Suprapubic skin (tissue), 4 donors: ENCODE measurements at regions not wholly inside any gene's neighbourhood (a gene's known extent, or its start where the extent isn't known, plus 50 kb on each side); places are given as distances from the start of the nearest gene placed in this dataset.

ENCODE experiments used
- DNase-seq, 2 donors: peaks; one replicate each; pipeline ENCODE4 v3.0.0-alpha.2; 2019; ENCODE audit warnings: low spot score in 2 of 2
- H3K27ac ChIP-seq: fragments of 200-600 bp; sonication (generic); one replicate; pipeline ENCODE4 v1.5.1; 2019
- H3K27me3 ChIP-seq: fragments of 200-600 bp; sonication (generic); one replicate; pipeline ENCODE4 v1.5.1; 2019
- H3K36me3 ChIP-seq: fragments of 200-600 bp; sonication (generic); one replicate; pipeline ENCODE4 v1.5.1; 2019
- H3K4me1 ChIP-seq: fragments of 200-600 bp; sonication (generic); one replicate; pipeline ENCODE4 v1.5.1; 2019
- H3K4me3 ChIP-seq: fragments of 200-600 bp; sonication (generic); one replicate; pipeline ENCODE4 v1.5.1; 2019; ENCODE audit warnings: mild to moderate bottlenecking
- H3K9me3 ChIP-seq: fragments of 200-600 bp; sonication (generic); one replicate; pipeline ENCODE4 v1.5.1; 2019
- EP300 ChIP-seq: sonication (generic); formaldehyde crosslinking; IDR thresholded peaks from one replicate; pipeline ENCODE4 v1.6.1; 2017; ENCODE audit warnings: antibody characterized with exemption
- POLR2A ChIP-seq, 2 donors: fragments of 450-650 bp; IDR thresholded peaks; one replicate each; pipeline ENCODE4 v1.6.1; 2017; ENCODE audit warnings: antibody characterized with exemption in 2 of 2, mild to moderate bottlenecking in 2 of 2, moderate library complexity in 2 of 2
- POLR2AphosphoS5 ChIP-seq, 3 donors: sonication (generic); formaldehyde crosslinking; IDR thresholded peaks; one replicate each; pipeline ENCODE4 v1.6.1; 2017; ENCODE audit warnings: antibody characterized with exemption in 3 of 3
- WGBS: methylation state at CpG from one replicate; pipeline ENCODE4 v1.1.5; 2018; 5-methylcytosine and 5-hydroxymethylcytosine counted together
- TF ChIP-seq, protein P1 (sequence below), 2 donors: fragments of 200-600 bp in 1 of 2; fragments of 450-650 bp in 1 of 2; sonication (generic) in 1 of 2; IDR thresholded peaks; one replicate each; pipeline ENCODE4 v1.5.1; 2016 to 2019; ENCODE audit warnings: antibody characterized with exemption in 2 of 2, mild to moderate bottlenecking in 1 of 2, moderate library complexity in 1 of 2

GRCh38 chr13:90968166-90968904 is 379.2 kb upstream of the MIR17HG start:
- no peaks in the 10 kb centered on the region for H3K27me3 ChIP-seq
- 27% methylated on average over 2 of the region's 2 CpGs for WGBS
- no peak overlapping the region for H3K27ac ChIP-seq
- TF ChIP-seq, protein P1, sequence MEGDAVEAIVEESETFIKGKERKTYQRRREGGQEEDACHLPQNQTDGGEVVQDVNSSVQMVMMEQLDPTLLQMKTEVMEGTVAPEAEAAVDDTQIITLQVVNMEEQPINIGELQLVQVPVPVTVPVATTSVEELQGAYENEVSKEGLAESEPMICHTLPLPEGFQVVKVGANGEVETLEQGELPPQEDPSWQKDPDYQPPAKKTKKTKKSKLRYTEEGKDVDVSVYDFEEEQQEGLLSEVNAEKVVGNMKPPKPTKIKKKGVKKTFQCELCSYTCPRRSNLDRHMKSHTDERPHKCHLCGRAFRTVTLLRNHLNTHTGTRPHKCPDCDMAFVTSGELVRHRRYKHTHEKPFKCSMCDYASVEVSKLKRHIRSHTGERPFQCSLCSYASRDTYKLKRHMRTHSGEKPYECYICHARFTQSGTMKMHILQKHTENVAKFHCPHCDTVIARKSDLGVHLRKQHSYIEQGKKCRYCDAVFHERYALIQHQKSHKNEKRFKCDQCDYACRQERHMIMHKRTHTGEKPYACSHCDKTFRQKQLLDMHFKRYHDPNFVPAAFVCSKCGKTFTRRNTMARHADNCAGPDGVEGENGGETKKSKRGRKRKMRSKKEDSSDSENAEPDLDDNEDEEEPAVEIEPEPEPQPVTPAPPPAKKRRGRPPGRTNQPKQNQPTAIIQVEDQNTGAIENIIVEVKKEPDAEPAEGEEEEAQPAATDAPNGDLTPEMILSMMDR (IDR thresholded peaks at IDR 0.05) = no peak
- TF ChIP-seq EP300 (no peak), POLR2A (IDR thresholded peaks at IDR 0.05) (no peak), POLR2AphosphoS5 (IDR thresholded peaks at IDR 0.05) (no peak)
- no peaks in the 10 kb centered on the region for H3K4me1 ChIP-seq
- no peaks in the 10 kb centered on the region for H3K9me3 ChIP-seq
- DNase-seq = no peak
- no peak overlapping the region for H3K4me3 ChIP-seq
- no peaks in the 10 kb centered on the region for H3K36me3 ChIP-seq

- H3K27ac ChIP-seq = no peak overlapping the region
- TF ChIP-seq, protein P1 (IDR thresholded peaks at IDR 0.05) = no peak
- TF ChIP-seq EP300 (no peak), POLR2AphosphoS5 (IDR thresholded peaks at IDR 0.05) (no peak), POLR2A (IDR thresholded peaks at IDR 0.05) (no peak)
Observed at GRCh38 chr13:90974249-90974975, 373.1 kb upstream of the MIR17HG start.

DNA sequence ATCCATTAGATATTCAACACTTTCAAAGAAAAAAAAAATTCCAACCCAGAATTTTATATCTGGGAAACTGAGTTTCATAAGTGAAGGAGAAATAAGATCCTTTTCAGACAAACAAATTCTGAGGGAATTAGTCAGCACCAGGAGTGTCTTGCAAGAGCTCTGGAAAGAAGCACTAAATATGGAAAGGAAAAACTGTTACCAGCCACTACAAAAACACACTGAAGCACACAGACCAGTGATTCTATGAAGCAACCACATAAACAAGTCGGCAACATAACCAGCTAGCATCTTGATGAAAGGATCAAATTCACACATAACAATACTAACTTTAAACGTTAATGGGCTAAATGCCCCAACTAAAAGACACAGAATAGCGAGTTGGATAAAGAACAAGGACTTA is 368.4 kb upstream of the MIR17HG start:
- H3K4me1 ChIP-seq = no peaks in the 10 kb centered on the region
- DNase-seq = no peak
- H3K36me3 ChIP-seq = no peaks in the 10 kb centered on the region
- no peak for TF ChIP-seq POLR2A (IDR thresholded peaks at IDR 0.05)
- TF ChIP-seq POLR2AphosphoS5 (IDR thresholded peaks at IDR 0.05) = no peak
- TF ChIP-seq, protein P1 (IDR thresholded peaks at IDR 0.05) = no peak
- no peak for TF ChIP-seq EP300
- H3K9me3 ChIP-seq = peaks cover 9% of the 10 kb centered on the region
- no peak overlapping the region for H3K27ac ChIP-seq
- WGBS = 93% methylated on average over 3 of the region's 3 CpGs
- H3K27me3 ChIP-seq = no peaks in the 10 kb centered on the region
- H3K4me3 ChIP-seq = no peak overlapping the region

More at GRCh38 chr13:90974249-90974975, 373.1 kb upstream of the MIR17HG start:
- Histone ChIP-seq H3K4me3 (no peak overlapping the region), H3K27me3 (no peaks in the 10 kb centered on the region), H3K36me3 (no peaks in the 10 kb centered on the region), H3K9me3 (no peaks in the 10 kb centered on the region), H3K4me1 (no peaks in the 10 kb centered on the region)
- WGBS = 17% methylated on average over 3 of the region's 3 CpGs
- no peak for DNase-seq

DNA sequence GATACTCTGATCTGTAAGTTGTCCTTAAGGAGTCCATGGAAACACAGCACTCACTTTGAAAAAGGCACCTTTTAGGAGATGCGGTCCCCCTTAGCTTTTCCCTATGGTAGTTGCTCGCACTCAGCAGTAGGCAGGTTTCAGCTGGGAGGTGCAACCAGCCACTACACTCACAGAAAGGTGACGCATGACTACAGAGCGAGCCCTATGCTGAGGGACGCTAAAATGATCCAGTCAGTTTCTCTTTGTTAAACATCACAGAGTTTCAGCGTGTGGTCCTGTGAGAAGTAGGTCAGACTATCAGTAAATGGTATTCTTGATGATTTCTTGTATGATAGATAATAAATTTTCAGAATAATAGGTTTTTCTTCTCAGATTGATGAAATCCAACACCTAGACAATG is 362.7 kb upstream of the MIR17HG start:
- TF ChIP-seq POLR2A (IDR thresholded peaks at IDR 0.05) (no peak), POLR2AphosphoS5 (IDR thresholded peaks at IDR 0.05) (no peak), EP300 (no peak)
- TF ChIP-seq, protein P1 (IDR thresholded peaks at IDR 0.05) = no peak
- WGBS = 84% methylated on average over 6 of the region's 6 CpGs
- no peak overlapping the region for H3K4me3 ChIP-seq
- no peak for DNase-seq
- no peak overlapping the region for H3K27ac ChIP-seq
- H3K4me1 ChIP-seq = no peaks in the 10 kb centered on the region
- no peaks in the 10 kb centered on the region for H3K27me3 ChIP-seq
- no peaks in the 10 kb centered on the region for H3K36me3 ChIP-seq
- peaks cover 9% of the 10 kb centered on the region for H3K9me3 ChIP-seq

GRCh38 chr13:90995001-90995400 is 352.5 kb upstream of the MIR17HG start:
- Histone ChIP-seq H3K27ac (no peak overlapping the region), H3K4me3 (no peak overlapping the region), H3K9me3 (no peaks in the 10 kb centered on the region), H3K27me3 (no peaks in the 10 kb centered on the region), H3K4me1 (no peaks in the 10 kb centered on the region), H3K36me3 (no peaks in the 10 kb centered on the region)
- no peak for DNase-seq
- WGBS = 77% methylated on average over 3 of the region's 3 CpGs
- TF ChIP-seq EP300 = no peak
- TF ChIP-seq POLR2AphosphoS5 (IDR thresholded peaks at IDR 0.05) = no peak
- TF ChIP-seq POLR2A (IDR thresholded peaks at IDR 0.05) = no peak
- TF ChIP-seq, protein P1 (IDR thresholded peaks at IDR 0.05) = no peak
